GM12878 (cell line): ENCODE measurements at regions not wholly inside any gene's neighbourhood (a gene's known extent, or its start where the extent isn't known, plus 50 kb on each side); places are given as distances from the start of the nearest gene placed in this dataset.

Experiments
- ATAC-seq: fragments of 200-7000 bp; cut with Tn5 transposase; 3 replicates; pipeline ENCODE4 v1.9.1; 2020; ENCODE audit warnings: mild to moderate bottlenecking, moderate library complexity
- BruUV-seq: library from RNA; stranded (reverse); fragments of 400-500 nt; replicated peaks from 2 replicates; lab custom pipeline; 2021; lab: Mats Ljungman, UMichigan
- CTCF ChIA-PET: fragments of 300-600 bp; sonication (Branson Sonifier 250); formaldehyde crosslinking; extraction: SDS; loops from one replicate; lab custom pipeline; 2021; ENCODE audit warnings: inconsistent platforms; lab: Yijun Ruan, JAX
- POLR2A ChIA-PET: fragments of 350-600 bp; formaldehyde crosslinking; extraction: SDS; loops from one replicate; lab custom pipeline; 2021; ENCODE audit warnings: inconsistent platforms; lab: Charles Lee
- RAD21 ChIA-PET: fragments of 300-600 bp; sonication (Branson Sonifier 250); formaldehyde crosslinking; loops from one replicate; lab custom pipeline; 2023; ENCODE audit warnings: antibody characterized with exemption; ENCODE audit not compliant: unreplicated experiment; lab: Charles Lee
- SMC1A ChIA-PET: fragments of 300-600 bp; sonication (Branson Sonifier 250); formaldehyde crosslinking; loops from one replicate; lab custom pipeline; 2023; ENCODE audit not compliant: unreplicated experiment, uncharacterized antibody; lab: Charles Lee
- DNase-seq: peaks from one replicate; pipeline ENCODE4 v3.0.0-alpha.2; 2011; ENCODE audit warnings: low read depth, low spot score
- FAIRE-seq: peaks from 3 replicates; lab custom pipeline; 2011; peaks lifted over from hg19 to GRCh38; lab: Jason Lieb, UNC
- H2AFZ ChIP-seq: 2 replicates; pipeline ENCODE4 v1.6.0; 2011; ENCODE audit warnings: low read depth, low read length, control low read depth; ENCODE audit not compliant: control insufficient read depth
- H3K27ac ChIP-seq: 2 replicates; pipeline ENCODE4 v1.5.1; 2011; ENCODE audit warnings: control low read depth; ENCODE audit not compliant: control insufficient read depth, insufficient read depth
- H3K27me3 ChIP-seq, 2 experiments: replicated peaks in 1 of 2; 2 replicates each; pipeline versions ENCODE4 v1.6.0 to v1.6.1; 2011; ENCODE audit warnings: low read length in 1 of 2; ENCODE audit not compliant: control insufficient read depth in 2 of 2, insufficient read depth in 2 of 2
- H3K36me3 ChIP-seq, 2 experiments: 2 replicates each; pipeline ENCODE4 v1.5.1; 2011; ENCODE audit warnings: low read length in 1 of 2; ENCODE audit not compliant: control insufficient read depth in 2 of 2, insufficient read depth in 2 of 2
- H3K4me1 ChIP-seq: 2 replicates; pipeline ENCODE4 v1.6.1; 2011; ENCODE audit warnings: mild to moderate bottlenecking, low read length, moderate library complexity, mixed read lengths; ENCODE audit not compliant: control insufficient read depth, insufficient read depth
- H3K4me2 ChIP-seq: 2 replicates; pipeline ENCODE4 v1.6.0; 2011; ENCODE audit warnings: control low read depth; ENCODE audit not compliant: control insufficient read depth, insufficient read depth
- H3K4me3 ChIP-seq: fragments of 200-600 bp; sonication (generic); 2 replicates; pipeline ENCODE4 v1.5.1; 2016
- H3K79me2 ChIP-seq: 2 replicates; pipeline ENCODE4 v1.6.0; 2011; ENCODE audit warnings: low read length; ENCODE audit not compliant: control insufficient read depth, insufficient read depth
- H3K9ac ChIP-seq: 2 replicates; pipeline ENCODE4 v1.8.0; 2011; ENCODE audit warnings: low read length, control low read depth, mixed read lengths; ENCODE audit not compliant: control insufficient read depth, insufficient read depth
- H3K9me3 ChIP-seq: replicated peaks from 3 replicates; pipeline ENCODE4 v1.5.1; 2011; ENCODE audit warnings: mild to moderate bottlenecking, low read length; ENCODE audit not compliant: control insufficient read depth, insufficient read depth
- H4K20me1 ChIP-seq: 2 replicates; pipeline ENCODE4 v1.6.0; 2011; ENCODE audit not compliant: control insufficient read depth, insufficient read depth
- BACH1 ChIP-seq: fragments of 450-650 bp; IDR thresholded peaks from 2 replicates; pipeline ENCODE4 v1.6.1; 2017; ENCODE audit warnings: mild to moderate bottlenecking, borderline replicate concordance
- CHD1 ChIP-seq: IDR thresholded peaks from 2 replicates; pipeline ENCODE4 v1.6.1; 2012; ENCODE audit warnings: low read depth, low read length, improper control_type of control experiment
- FOS ChIP-seq: IDR thresholded peaks from 3 replicates; pipeline ENCODE4 v1.6.1; 2011; ENCODE audit warnings: borderline replicate concordance; ENCODE audit not compliant: insufficient read length; ENCODE audit errors: extremely low read depth
- HDAC2 ChIP-seq: fragments of 200-600 bp; sonication (generic); IDR thresholded peaks from 2 replicates; pipeline ENCODE4 v1.6.1; 2017
- KAT2A ChIP-seq: conservative IDR thresholded peaks from 2 replicates; pipeline ENCODE4 v1.6.1; 2011; ENCODE audit warnings: low read depth, low read length; ENCODE audit not compliant: control insufficient read depth
- MLLT1 ChIP-seq: fragments of 450-650 bp; IDR thresholded peaks from 2 replicates; pipeline ENCODE4 v1.6.1; 2016; ENCODE audit warnings: mild to moderate bottlenecking
- MTA3 ChIP-seq: IDR thresholded peaks from 2 replicates; pipeline ENCODE4 v1.6.1; 2012; ENCODE audit warnings: low read length, inconsistent platforms, borderline replicate concordance
- MYC ChIP-seq: IDR thresholded peaks from 2 replicates; pipeline ENCODE4 v1.6.1; 2011; ENCODE audit warnings: mild to moderate bottlenecking, low read length, moderate library complexity, inconsistent platforms; ENCODE audit not compliant: insufficient read depth, insufficient replicate concordance, insufficient read length, severe bottlenecking
- NFYB ChIP-seq: IDR thresholded peaks from 2 replicates; pipeline ENCODE4 v1.6.1; 2011; ENCODE audit warnings: low read depth, mild to moderate bottlenecking, low read length, improper control_type of control experiment, moderate library complexity; ENCODE audit not compliant: insufficient read depth
- RCOR1 ChIP-seq: conservative IDR thresholded peaks from 2 replicates; pipeline ENCODE4 v1.6.1; 2012; ENCODE audit warnings: low read depth, low read length, improper control_type of control experiment
- SMAD1 ChIP-seq: fragments of 450-650 bp; IDR thresholded peaks from 2 replicates; pipeline ENCODE4 v1.6.1; 2018; ENCODE audit warnings: mild to moderate bottlenecking, low read depth; ENCODE audit not compliant: partially characterized antibody
- SP1 ChIP-seq: IDR thresholded peaks from one replicate; pipeline ENCODE4 v1.6.1; 2011; ENCODE audit warnings: low read depth, low read length
- SREBF1 ChIP-seq: IDR thresholded peaks from 2 replicates; pipeline ENCODE4 v1.6.1; 2012; ENCODE audit warnings: mild to moderate bottlenecking, low read length
- SUZ12 ChIP-seq: fragments of 200-600 bp; sonication (generic); IDR thresholded peaks from one replicate; pipeline ENCODE4 v1.6.1; 2018; ENCODE audit warnings: antibody characterized with exemption, mild to moderate bottlenecking; ENCODE audit not compliant: unreplicated experiment
- TARDBP ChIP-seq: IDR thresholded peaks from 2 replicates; pipeline ENCODE4 v1.6.1; 2016; ENCODE audit warnings: borderline replicate concordance
- ZBTB33 ChIP-seq: fragments of 450-650 bp; IDR thresholded peaks from 2 replicates; pipeline ENCODE4 v1.6.1; 2017; ENCODE audit warnings: mild to moderate bottlenecking
- WGBS: methylation state at CpG from one replicate; pipeline ENCODE4 v1.1.6; 2016; ENCODE audit warnings: low lambda C conversion rate; ENCODE audit not compliant: insufficient replicate concordance, insufficient coverage; ENCODE audit errors: missing lambda C conversion rate; 5-methylcytosine and 5-hydroxymethylcytosine counted together
- in situ Hi-C: fragments of 300-500 bp; cut with MboI; formaldehyde crosslinking; loops from 9 replicates; pipeline ENCODE4 v1.14.3; 2018; ENCODE audit warnings: mixed read lengths
- intact Hi-C: fragments of 100-400 bp; cut with micrococcal nuclease; formaldehyde crosslinking; loops from one replicate; pipeline ENCODE4 v1.14.2; 2022; ENCODE audit not compliant: unreplicated experiment
- TF ChIP-seq, protein P1 (sequence below): fragments of 450-650 bp; IDR thresholded peaks from 2 replicates; pipeline ENCODE4 v1.6.1; 2018; ENCODE audit warnings: borderline replicate concordance, mild to moderate bottlenecking; ENCODE audit not compliant: partially characterized antibody
- TF ChIP-seq, protein P2 (sequence below): fragments of 450-650 bp; IDR thresholded peaks from 2 replicates; pipeline ENCODE4 v1.6.1; 2018; ENCODE audit warnings: mild to moderate bottlenecking, low read depth, moderate library complexity; ENCODE audit not compliant: partially characterized antibody

DNA sequence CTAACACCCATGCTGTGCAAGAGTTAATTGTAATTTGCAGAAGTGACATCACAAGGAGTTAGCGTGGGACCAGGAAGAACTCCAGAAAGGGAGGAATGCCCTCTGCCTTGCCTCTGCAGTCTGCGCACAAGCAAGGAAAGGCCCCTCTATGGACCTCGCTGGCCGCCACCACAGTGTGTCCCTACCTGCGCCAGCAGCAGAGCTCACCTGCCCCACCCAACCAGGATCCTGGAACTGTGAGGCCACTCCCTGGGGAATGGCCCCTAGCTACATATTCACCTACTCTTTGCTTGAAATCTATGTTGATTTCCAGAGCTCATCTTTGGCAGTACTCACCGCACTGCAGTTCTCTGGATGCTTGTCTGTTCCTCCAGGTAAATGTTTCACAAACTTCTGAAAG is 72.0 kb upstream of the MTNR1B start:
- ChIA-PET SMC1A (no interaction called here), RAD21 (no interaction called here), POLR2A (no interaction called here), CTCF (no interaction called here)
- no peak overlapping the region for H3K4me2 ChIP-seq
- in situ Hi-C loops (no loop called here), intact Hi-C loops (no loop called here)
- H3K36me3 ChIP-seq = no peaks in the 10 kb centered on the region
- H3K9ac ChIP-seq = no peak overlapping the region
- H2AFZ ChIP-seq = no peak overlapping the region
- no peaks in the 10 kb centered on the region; a peak in 1 of 4 replicates for H3K27me3 ChIP-seq
- ATAC-seq (no peak), FAIRE-seq (no peak), DNase-seq (no peak)
- no peak overlapping the region for H3K27ac ChIP-seq
- H3K4me3 ChIP-seq = no peak overlapping the region
- no peaks in the 10 kb centered on the region for H3K79me2 ChIP-seq
- TF ChIP-seq BACH1 (no peak), CHD1 (no peak), SP1 (no peak), HDAC2 (no peak), RCOR1 (no peak), KAT2A (no peak), FOS (no peak), SUZ12 (no peak), MYC (no peak), MLLT1 (no peak), NFYB (no peak), SREBF1 (no peak), ZBTB33 (no peak), TARDBP (no peak), SMAD1 (no peak), MTA3 (no peak)
- TF ChIP-seq, protein P1, sequence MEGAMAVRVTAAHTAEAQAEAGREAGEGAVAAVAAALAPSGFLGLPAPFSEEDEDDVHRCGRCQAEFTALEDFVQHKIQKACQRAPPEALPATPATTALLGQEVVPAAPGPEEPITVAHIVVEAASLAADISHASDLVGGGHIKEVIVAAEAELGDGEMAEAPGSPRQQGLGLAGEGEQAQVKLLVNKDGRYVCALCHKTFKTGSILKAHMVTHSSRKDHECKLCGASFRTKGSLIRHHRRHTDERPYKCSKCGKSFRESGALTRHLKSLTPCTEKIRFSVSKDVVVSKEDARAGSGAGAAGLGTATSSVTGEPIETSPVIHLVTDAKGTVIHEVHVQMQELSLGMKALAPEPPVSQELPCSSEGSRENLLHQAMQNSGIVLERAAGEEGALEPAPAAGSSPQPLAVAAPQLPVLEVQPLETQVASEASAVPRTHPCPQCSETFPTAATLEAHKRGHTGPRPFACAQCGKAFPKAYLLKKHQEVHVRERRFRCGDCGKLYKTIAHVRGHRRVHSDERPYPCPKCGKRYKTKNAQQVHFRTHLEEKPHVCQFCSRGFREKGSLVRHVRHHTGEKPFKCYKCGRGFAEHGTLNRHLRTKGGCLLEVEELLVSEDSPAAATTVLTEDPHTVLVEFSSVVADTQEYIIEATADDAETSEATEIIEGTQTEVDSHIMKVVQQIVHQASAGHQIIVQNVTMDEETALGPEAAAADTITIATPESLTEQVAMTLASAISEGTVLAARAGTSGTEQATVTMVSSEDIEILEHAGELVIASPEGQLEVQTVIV = no peak
- TF ChIP-seq, protein P2, sequence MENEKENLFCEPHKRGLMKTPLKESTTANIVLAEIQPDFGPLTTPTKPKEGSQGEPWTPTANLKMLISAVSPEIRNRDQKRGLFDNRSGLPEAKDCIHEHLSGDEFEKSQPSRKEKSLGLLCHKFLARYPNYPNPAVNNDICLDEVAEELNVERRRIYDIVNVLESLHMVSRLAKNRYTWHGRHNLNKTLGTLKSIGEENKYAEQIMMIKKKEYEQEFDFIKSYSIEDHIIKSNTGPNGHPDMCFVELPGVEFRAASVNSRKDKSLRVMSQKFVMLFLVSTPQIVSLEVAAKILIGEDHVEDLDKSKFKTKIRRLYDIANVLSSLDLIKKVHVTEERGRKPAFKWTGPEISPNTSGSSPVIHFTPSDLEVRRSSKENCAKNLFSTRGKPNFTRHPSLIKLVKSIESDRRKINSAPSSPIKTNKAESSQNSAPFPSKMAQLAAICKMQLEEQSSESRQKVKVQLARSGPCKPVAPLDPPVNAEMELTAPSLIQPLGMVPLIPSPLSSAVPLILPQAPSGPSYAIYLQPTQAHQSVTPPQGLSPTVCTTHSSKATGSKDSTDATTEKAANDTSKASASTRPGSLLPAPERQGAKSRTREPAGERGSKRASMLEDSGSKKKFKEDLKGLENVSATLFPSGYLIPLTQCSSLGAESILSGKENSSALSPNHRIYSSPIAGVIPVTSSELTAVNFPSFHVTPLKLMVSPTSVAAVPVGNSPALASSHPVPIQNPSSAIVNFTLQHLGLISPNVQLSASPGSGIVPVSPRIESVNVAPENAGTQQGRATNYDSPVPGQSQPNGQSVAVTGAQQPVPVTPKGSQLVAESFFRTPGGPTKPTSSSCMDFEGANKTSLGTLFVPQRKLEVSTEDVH = no peak
- BruUV-seq = no TSS peak
- H3K4me1 ChIP-seq = no peaks in the 10 kb centered on the region
- no peaks in the 10 kb centered on the region for H3K9me3 ChIP-seq
- no peaks in the 10 kb centered on the region for H4K20me1 ChIP-seq
- WGBS = 50% methylated on average over 6 of the region's 6 CpGs
